ENCODE measurements at regions not wholly inside any gene's neighbourhood (a gene's known extent, or its start where the extent isn't known, plus 50 kb on each side); places are given as distances from the start of the nearest gene placed in this dataset.

DNA sequence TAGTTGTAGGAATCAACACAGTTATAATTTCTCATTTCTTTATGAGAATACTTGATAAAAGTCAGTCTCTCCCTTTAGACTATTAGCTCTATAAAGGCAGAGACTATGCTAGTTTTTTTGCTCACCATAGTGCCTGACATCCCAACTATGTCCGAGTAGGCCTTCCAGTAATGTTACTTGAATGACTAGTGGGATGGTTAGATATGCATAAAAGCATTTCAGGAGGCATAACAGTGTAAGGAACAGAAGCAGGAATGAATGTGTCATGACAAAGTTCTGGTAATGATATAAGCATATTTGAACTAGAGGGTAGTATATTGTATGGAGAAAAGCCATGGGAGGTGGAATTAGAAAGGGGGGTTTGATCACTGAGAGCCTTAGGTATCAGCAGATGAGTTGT is 77.4 kb upstream of the C5orf46 start:
- no peak overlapping the region for H3K4me3 ChIP-seq (ENCODE audit: low read length)

DNA sequence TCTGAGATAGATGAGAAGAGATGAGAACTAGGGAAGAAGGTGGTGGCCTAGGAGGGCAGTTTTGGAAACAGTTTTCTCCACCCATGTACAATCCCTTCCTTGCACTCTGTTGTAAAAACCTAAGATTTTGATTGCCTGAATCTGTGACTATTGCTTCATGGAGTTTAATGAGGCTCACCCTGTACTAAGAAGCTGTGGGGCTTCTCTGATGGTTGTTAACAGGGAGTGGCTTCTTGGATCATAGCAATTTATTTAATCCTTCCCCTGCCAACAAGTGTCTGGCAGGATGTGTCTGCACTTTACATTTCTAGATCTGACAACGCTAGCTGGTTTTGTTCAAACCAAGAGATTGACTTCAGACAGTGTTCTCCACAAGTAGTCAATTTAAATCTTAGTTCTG is 74.7 kb upstream of the C5orf46 start:
- intact Hi-C loops (cut with micrococcal nuclease) = no loop called here
- Histone ChIP-seq H3K79me2 (ENCODE audit: low read length) (no peaks in the 10 kb centered on the region), H3K27ac (ENCODE audit: low read length) (no peak overlapping the region), H3K4me1 (ENCODE audit: insufficient read depth, low read length) (no peaks in the 10 kb centered on the region), H3F3A (ENCODE audit: low read length, unreplicated experiment) (no peaks in the 10 kb centered on the region), H3K36me3 (ENCODE audit: low read depth, low read length) (no peaks in the 10 kb centered on the region), H3K27me3 (ENCODE audit: low read length) (no peaks in the 10 kb centered on the region), H3K4me2 (ENCODE audit: low read length) (no peak overlapping the region), H3K9me2 (replicated peaks; ENCODE audit: low read length) (no peaks in the 10 kb centered on the region), H3K4me3 (ENCODE audit: low read length) (no peak overlapping the region), H3K9me3 (ENCODE audit: low read length) (no peaks in the 10 kb centered on the region), H4K20me1 (ENCODE audit: low read length) (no peaks in the 10 kb centered on the region), H3K9ac (ENCODE audit: low read length) (no peak overlapping the region), H2AFZ (ENCODE audit: low read length) (no peak overlapping the region)
- ChIA-PET POLR2A (ENCODE audit: unreplicated experiment) (interaction anchor here (0.6 kb wide), 1 partner anchor 11 kb away, joined by 6 read pairs; no protein-coding TSS in a partner anchor), CTCF (no interaction called here)
- ATAC-seq (peak; percentile 59), DNase-seq (no peak)
- TF ChIP-seq, protein P1, sequence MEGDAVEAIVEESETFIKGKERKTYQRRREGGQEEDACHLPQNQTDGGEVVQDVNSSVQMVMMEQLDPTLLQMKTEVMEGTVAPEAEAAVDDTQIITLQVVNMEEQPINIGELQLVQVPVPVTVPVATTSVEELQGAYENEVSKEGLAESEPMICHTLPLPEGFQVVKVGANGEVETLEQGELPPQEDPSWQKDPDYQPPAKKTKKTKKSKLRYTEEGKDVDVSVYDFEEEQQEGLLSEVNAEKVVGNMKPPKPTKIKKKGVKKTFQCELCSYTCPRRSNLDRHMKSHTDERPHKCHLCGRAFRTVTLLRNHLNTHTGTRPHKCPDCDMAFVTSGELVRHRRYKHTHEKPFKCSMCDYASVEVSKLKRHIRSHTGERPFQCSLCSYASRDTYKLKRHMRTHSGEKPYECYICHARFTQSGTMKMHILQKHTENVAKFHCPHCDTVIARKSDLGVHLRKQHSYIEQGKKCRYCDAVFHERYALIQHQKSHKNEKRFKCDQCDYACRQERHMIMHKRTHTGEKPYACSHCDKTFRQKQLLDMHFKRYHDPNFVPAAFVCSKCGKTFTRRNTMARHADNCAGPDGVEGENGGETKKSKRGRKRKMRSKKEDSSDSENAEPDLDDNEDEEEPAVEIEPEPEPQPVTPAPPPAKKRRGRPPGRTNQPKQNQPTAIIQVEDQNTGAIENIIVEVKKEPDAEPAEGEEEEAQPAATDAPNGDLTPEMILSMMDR (conservative IDR thresholded peaks at IDR 0.05; ENCODE audit: low read depth, low read length) = no peak
- TF ChIP-seq EZH2phosphoT487 (IDR thresholded peaks at IDR 0.05; ENCODE audit: borderline replicate concordance, low read length) (no peak), EZH2 (IDR thresholded peaks at IDR 0.05; ENCODE audit: low read length, unreplicated experiment) (no peak)
- BruUV-seq (replicated peaks) = no TSS peak

More for the DNA sequence above, 77.4 kb upstream of the C5orf46 start:
- H3K4me1 ChIP-seq (ENCODE audit: insufficient read depth, low read length) = peaks cover 7% of the 10 kb centered on the region
- H2AFZ ChIP-seq (ENCODE audit: low read length) = no peak overlapping the region
- no peak for ATAC-seq
- H3F3A ChIP-seq (ENCODE audit: low read length, unreplicated experiment) = no peaks in the 10 kb centered on the region
- BruUV-seq (replicated peaks) = no TSS peak
- no peak overlapping the region for H3K4me2 ChIP-seq (ENCODE audit: low read length)
- CTCF ChIA-PET = no interaction called here
- POLR2A ChIA-PET (ENCODE audit: unreplicated experiment) = no interaction called here
- intact Hi-C loops (cut with micrococcal nuclease) = no loop called here
- DNase-seq = no peak
- no peaks in the 10 kb centered on the region for H3K36me3 ChIP-seq (ENCODE audit: low read depth, low read length)
- no peaks in the 10 kb centered on the region for H3K27me3 ChIP-seq (ENCODE audit: low read length)
- no peaks in the 10 kb centered on the region for H3K9me2 ChIP-seq (replicated peaks; ENCODE audit: low read length)
- H3K79me2 ChIP-seq (ENCODE audit: low read length) = no peaks in the 10 kb centered on the region
- H3K9me3 ChIP-seq (ENCODE audit: low read length) = no peaks in the 10 kb centered on the region
- no peak overlapping the region for H3K9ac ChIP-seq (ENCODE audit: low read length)
- H3K27ac ChIP-seq (ENCODE audit: low read length) = no peak overlapping the region
- no peak for TF ChIP-seq EZH2phosphoT487 (IDR thresholded peaks at IDR 0.05; ENCODE audit: borderline replicate concordance, low read length)
- TF ChIP-seq, protein P1 (conservative IDR thresholded peaks at IDR 0.05; ENCODE audit: low read depth, low read length) = no peak
- no peak for TF ChIP-seq EZH2 (IDR thresholded peaks at IDR 0.05; ENCODE audit: low read length, unreplicated experiment)
- no peaks in the 10 kb centered on the region for H4K20me1 ChIP-seq (ENCODE audit: low read length)

DNA sequence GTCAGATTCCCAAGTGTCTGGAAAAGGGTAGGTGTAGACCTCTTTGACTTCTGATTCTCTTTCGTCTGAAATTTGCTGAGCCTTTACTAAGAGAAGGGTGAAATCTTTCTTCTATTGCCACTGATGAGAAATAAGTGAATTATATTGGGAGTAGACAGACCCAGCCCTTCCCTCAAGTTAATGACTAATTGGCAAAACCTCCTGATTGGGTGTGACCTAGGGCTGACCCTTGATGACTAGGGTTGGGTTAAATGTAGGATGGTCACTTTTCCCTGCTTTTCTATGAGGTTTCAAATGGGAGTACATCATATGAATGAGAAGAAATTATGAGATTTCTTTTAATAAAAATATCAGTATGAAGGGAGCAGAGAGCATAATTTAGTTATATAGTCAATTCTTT is 73.4 kb upstream of the C5orf46 start:
- Histone ChIP-seq H3F3A (ENCODE audit: low read length, unreplicated experiment) (no peaks in the 10 kb centered on the region), H3K27me3 (ENCODE audit: low read length) (no peaks in the 10 kb centered on the region), H4K20me1 (ENCODE audit: low read length) (no peaks in the 10 kb centered on the region), H3K9ac (ENCODE audit: low read length) (no peak overlapping the region), H3K36me3 (ENCODE audit: low read depth, low read length) (no peaks in the 10 kb centered on the region), H3K4me1 (ENCODE audit: insufficient read depth, low read length) (no peaks in the 10 kb centered on the region), H2AFZ (ENCODE audit: low read length) (no peak overlapping the region), H3K4me2 (ENCODE audit: low read length) (no peak overlapping the region), H3K4me3 (ENCODE audit: low read length) (no peak overlapping the region), H3K79me2 (ENCODE audit: low read length) (no peaks in the 10 kb centered on the region), H3K27ac (ENCODE audit: low read length) (no peak overlapping the region), H3K9me3 (ENCODE audit: low read length) (no peaks in the 10 kb centered on the region), H3K9me2 (replicated peaks; ENCODE audit: low read length) (no peaks in the 10 kb centered on the region)
- TF ChIP-seq EZH2 (IDR thresholded peaks at IDR 0.05; ENCODE audit: low read length, unreplicated experiment) = no peak
- TF ChIP-seq, protein P1 (conservative IDR thresholded peaks at IDR 0.05; ENCODE audit: low read depth, low read length) = no peak
- no peak for TF ChIP-seq EZH2phosphoT487 (IDR thresholded peaks at IDR 0.05; ENCODE audit: borderline replicate concordance, low read length)
- ChIA-PET POLR2A (ENCODE audit: unreplicated experiment) (no interaction called here), CTCF (no interaction called here)
- intact Hi-C loops (cut with micrococcal nuclease) = no loop called here
- DNase-seq = no peak
- BruUV-seq (replicated peaks) = no TSS peak
- ATAC-seq = no peak; the same call in 1 of the 2 replicates
